22Rv1 (cell line): ENCODE measurements at regions not wholly inside any gene's neighbourhood (a gene's known extent, or its start where the extent isn't known, plus 50 kb on each side); places are given as distances from the start of the nearest gene placed in this dataset.

Experiments
- H3K27ac ChIP-seq: fragments of 450-650 bp; 2 replicates; pipeline ENCODE4 v1.5.1; 2017
- ZFX ChIP-seq: fragments of 450-650 bp; IDR thresholded peaks from 2 replicates; pipeline ENCODE4 v1.6.1; 2017; ENCODE audit warnings: antibody characterized with exemption, borderline replicate concordance
- TF ChIP-seq, protein P1 (sequence below): fragments of 450-650 bp; IDR thresholded peaks from 2 replicates; pipeline ENCODE4 v1.5.1; 2017; ENCODE audit warnings: mild to moderate bottlenecking

DNA sequence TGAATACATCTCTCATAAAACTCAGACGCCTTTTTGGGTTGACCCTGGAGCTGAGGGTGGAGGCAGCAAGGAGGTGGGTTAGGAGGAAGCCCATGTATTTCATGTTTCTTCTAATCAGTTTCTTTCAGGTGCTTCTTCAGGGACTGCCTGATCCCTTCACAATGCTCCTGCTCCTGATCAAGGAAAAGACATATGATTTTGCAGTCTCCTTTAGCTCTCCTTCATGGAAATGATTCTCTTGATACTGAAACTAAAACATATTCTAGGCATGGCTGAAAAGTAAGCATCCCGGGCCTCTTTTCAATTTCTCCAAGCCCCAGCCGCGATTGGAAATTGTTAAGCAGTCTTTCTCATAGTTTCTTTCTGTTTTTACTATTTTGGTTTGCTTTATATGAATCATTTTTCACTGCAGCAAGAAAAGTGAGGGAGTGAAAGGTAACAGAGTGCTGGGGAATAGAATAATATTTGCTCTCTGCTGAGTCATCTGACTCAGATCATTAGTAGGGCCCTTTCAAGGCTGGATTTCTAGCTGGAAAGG, 730.7 kb downstream of the CDH11 start:
- no peak overlapping the region for H3K27ac ChIP-seq
- no peak for TF ChIP-seq ZFX
- TF ChIP-seq, protein P1, sequence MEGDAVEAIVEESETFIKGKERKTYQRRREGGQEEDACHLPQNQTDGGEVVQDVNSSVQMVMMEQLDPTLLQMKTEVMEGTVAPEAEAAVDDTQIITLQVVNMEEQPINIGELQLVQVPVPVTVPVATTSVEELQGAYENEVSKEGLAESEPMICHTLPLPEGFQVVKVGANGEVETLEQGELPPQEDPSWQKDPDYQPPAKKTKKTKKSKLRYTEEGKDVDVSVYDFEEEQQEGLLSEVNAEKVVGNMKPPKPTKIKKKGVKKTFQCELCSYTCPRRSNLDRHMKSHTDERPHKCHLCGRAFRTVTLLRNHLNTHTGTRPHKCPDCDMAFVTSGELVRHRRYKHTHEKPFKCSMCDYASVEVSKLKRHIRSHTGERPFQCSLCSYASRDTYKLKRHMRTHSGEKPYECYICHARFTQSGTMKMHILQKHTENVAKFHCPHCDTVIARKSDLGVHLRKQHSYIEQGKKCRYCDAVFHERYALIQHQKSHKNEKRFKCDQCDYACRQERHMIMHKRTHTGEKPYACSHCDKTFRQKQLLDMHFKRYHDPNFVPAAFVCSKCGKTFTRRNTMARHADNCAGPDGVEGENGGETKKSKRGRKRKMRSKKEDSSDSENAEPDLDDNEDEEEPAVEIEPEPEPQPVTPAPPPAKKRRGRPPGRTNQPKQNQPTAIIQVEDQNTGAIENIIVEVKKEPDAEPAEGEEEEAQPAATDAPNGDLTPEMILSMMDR: no peak

GRCh38 chr16:64390102-64390501, 731.8 kb downstream of the CDH11 start:
- H3K27ac ChIP-seq: no peak overlapping the region

DNA sequence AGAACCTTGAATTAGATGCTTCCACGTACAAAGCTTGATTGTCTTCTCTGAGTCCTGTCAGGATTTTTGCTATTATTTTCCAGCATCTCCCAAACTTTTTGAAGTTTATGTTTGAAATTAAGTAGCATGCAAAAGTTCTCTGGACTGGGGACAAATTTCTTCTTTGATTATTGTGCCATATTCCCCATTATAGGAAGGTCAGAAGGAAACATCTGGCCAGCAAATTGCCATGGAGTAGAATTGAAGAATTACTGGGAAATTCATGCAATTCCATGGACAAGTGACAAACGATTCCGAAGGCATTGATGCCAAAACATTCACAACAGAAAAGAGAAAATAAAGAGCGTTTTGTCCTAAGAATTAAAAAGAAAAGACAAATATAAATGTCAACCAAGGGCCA, 737.2 kb downstream of the CDH11 start:
- H3K27ac ChIP-seq: no peak overlapping the region
- no peak for TF ChIP-seq ZFX
- TF ChIP-seq, protein P1: no peak

More at GRCh38 chr16:64390102-64390501, 731.8 kb downstream of the CDH11 start:
- TF ChIP-seq, protein P1: no peak
- no peak for TF ChIP-seq ZFX

GRCh38 chr16:64381979-64382378, 739.9 kb downstream of the CDH11 start:
- no peak overlapping the region for H3K27ac ChIP-seq
- TF ChIP-seq ZFX: no peak
- TF ChIP-seq, protein P1: no peak

DNA sequence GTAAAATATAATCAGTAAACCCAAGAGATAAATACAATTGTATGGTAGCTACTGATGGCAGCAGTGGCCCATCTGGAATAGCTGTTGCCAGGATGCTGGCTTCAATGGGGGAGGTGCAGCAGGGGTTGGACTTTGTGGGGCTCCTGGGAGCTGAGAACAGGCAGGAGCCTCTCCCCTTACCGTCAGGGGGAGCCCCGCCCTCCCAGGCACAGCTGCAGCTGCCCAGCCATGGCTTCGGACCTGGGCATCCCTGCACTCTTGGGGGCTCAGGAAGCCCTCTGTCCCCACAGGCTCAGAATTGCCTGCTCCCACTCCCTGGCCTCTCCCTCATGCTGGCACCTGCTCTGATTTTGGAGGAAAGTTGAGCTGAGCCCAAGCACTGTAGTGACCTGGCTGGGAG, 741.1 kb downstream of the CDH11 start:
- no peak overlapping the region for H3K27ac ChIP-seq
- TF ChIP-seq ZFX: no peak
- TF ChIP-seq, protein P1: no peak

GRCh38 chr16:64375391-64375980, 746.4 kb downstream of the CDH11 start:
- TF ChIP-seq, protein P1: no peak
- no peak for TF ChIP-seq ZFX

DNA sequence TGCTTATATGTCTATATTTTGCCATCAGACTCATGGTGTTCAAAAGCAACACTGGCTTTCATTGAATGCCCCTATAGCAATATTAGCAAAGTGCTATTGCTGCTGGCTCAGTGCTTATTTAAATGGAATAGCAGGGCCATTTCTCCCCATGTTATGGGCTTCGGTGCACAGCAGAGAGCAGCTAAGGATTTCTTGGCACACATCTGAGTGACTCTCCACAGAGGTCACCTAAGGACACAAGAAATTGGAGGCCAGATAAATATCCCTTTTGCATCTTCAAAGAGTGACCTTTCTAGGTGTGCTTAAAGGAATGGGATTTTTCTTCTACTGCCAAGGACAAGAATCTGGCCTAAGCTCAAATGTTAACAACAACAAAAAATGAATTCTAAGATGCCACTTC, 751.8 kb downstream of the CDH11 start:
- no peak overlapping the region for H3K27ac ChIP-seq
- TF ChIP-seq, protein P1: no peak

More at GRCh38 chr16:64375391-64375980, 746.4 kb downstream of the CDH11 start:
- H3K27ac ChIP-seq: no peak overlapping the region
